Muscle layer of duodenum (tissue), 2 donors: ENCODE measurements at regions not wholly inside any gene's neighbourhood (a gene's known extent, or its start where the extent isn't known, plus 50 kb on each side); places are given as distances from the start of the nearest gene placed in this dataset.

Source experiments
- H3K27ac ChIP-seq: one replicate; pipeline ENCODE4 v1.7.0; 2013; ENCODE audit warnings: mild to moderate bottlenecking, low read length
- H3K27me3 ChIP-seq: one replicate; pipeline ENCODE4 v1.7.0; 2013; ENCODE audit warnings: low read depth, mild to moderate bottlenecking, control low read depth, low read length
- H3K36me3 ChIP-seq, 2 donors: one replicate each; pipeline ENCODE4 v1.7.0; 2013; ENCODE audit warnings: low read length in 2 of 2, control low read depth in 1 of 2, mild to moderate bottlenecking in 1 of 2; ENCODE audit not compliant: insufficient read depth in 2 of 2, control insufficient read depth in 1 of 2
- H3K4me1 ChIP-seq, 2 donors: one replicate each; pipeline ENCODE4 v1.7.0; 2013; ENCODE audit warnings: low read length in 2 of 2, mild to moderate bottlenecking in 2 of 2, control low read depth in 1 of 2, moderate library complexity in 1 of 2; ENCODE audit not compliant: insufficient read depth in 2 of 2, control insufficient read depth in 1 of 2
- H3K4me3 ChIP-seq, 2 donors: one replicate each; pipeline ENCODE4 v1.7.0; 2013; ENCODE audit warnings: low read length in 2 of 2, low read depth in 1 of 2, mild to moderate bottlenecking in 1 of 2
- H3K9me3 ChIP-seq, 2 donors: one replicate each; pipeline ENCODE4 v1.7.0; 2013; ENCODE audit warnings: low read length in 2 of 2, control low read depth in 1 of 2, mild to moderate bottlenecking in 1 of 2; ENCODE audit not compliant: control insufficient read depth in 1 of 2
- donor health status: healthy.

GRCh38 chr9:78626971-78627370 lies 330.0 kb downstream of the PSAT1 start:
- no peaks in the 10 kb centered on the region for H3K36me3 ChIP-seq
- H3K9me3 ChIP-seq = no peaks in the 10 kb centered on the region
- H3K4me1 ChIP-seq = no peaks in the 10 kb centered on the region
- no peak overlapping the region for H3K27ac ChIP-seq
- no peaks in the 10 kb centered on the region for H3K27me3 ChIP-seq
- no peak overlapping the region for H3K4me3 ChIP-seq

- H3K9me3 ChIP-seq = no peaks in the 10 kb centered on the region
- H3K4me3 ChIP-seq = no peak overlapping the region
- H3K27ac ChIP-seq = no peak overlapping the region
These were observed 334.0 kb downstream of the PSAT1 start for GRCh38 chr9:78630966-78631365.

GRCh38 chr9:78640728-78641127 lies 343.8 kb downstream of the PSAT1 start:
- Histone ChIP-seq H3K9me3 (no peaks in the 10 kb centered on the region), H3K4me1 (no peaks in the 10 kb centered on the region), H3K36me3 (no peaks in the 10 kb centered on the region), H3K27me3 (no peaks in the 10 kb centered on the region), H3K27ac (no peak overlapping the region), H3K4me3 (no peak overlapping the region)

More at GRCh38 chr9:78630966-78631365, 334.0 kb downstream of the PSAT1 start:
- no peaks in the 10 kb centered on the region for H3K36me3 ChIP-seq
- H3K27me3 ChIP-seq = no peaks in the 10 kb centered on the region
- no peaks in the 10 kb centered on the region for H3K4me1 ChIP-seq

- no peak overlapping the region for H3K4me3 ChIP-seq
- no peaks in the 10 kb centered on the region for H3K36me3 ChIP-seq
- no peaks in the 10 kb centered on the region for H3K4me1 ChIP-seq
- no peak overlapping the region for H3K27ac ChIP-seq
- H3K27me3 ChIP-seq = no peaks in the 10 kb centered on the region
- peaks cover 0 to 3% of the 10 kb centered on the region in 2 donors for H3K9me3 ChIP-seq
These were observed 347.4 kb downstream of the PSAT1 start for GRCh38 chr9:78644359-78644758.

GRCh38 chr9:78654324-78654723 lies 357.4 kb downstream of the PSAT1 start:
- H3K27ac ChIP-seq = no peak overlapping the region

GRCh38 chr9:78663369-78663768 lies 366.4 kb downstream of the PSAT1 start:
- no peaks in the 10 kb centered on the region for H3K4me1 ChIP-seq
- no peaks in the 10 kb centered on the region for H3K9me3 ChIP-seq
- no peaks in the 10 kb centered on the region for H3K36me3 ChIP-seq
- no peak overlapping the region for H3K27ac ChIP-seq
- H3K27me3 ChIP-seq = no peaks in the 10 kb centered on the region
- H3K4me3 ChIP-seq = no peak overlapping the region

More at GRCh38 chr9:78654324-78654723, 357.4 kb downstream of the PSAT1 start:
- H3K4me1 ChIP-seq = no peaks in the 10 kb centered on the region
- H3K27me3 ChIP-seq = no peaks in the 10 kb centered on the region
- H3K4me3 ChIP-seq = no peak overlapping the region
- no peaks in the 10 kb centered on the region for H3K9me3 ChIP-seq
- H3K36me3 ChIP-seq = no peaks in the 10 kb centered on the region

- Histone ChIP-seq H3K27ac (no peak overlapping the region), H3K27me3 (no peaks in the 10 kb centered on the region), H3K9me3 (no peaks in the 10 kb centered on the region), H3K36me3 (no peaks in the 10 kb centered on the region), H3K4me1 (no peaks in the 10 kb centered on the region), H3K4me3 (no peak overlapping the region)
These were observed 367.4 kb downstream of the PSAT1 start for GRCh38 chr9:78664370-78664769.

- H3K27ac ChIP-seq = no peak overlapping the region
These were observed 370.0 kb downstream of the PSAT1 start for GRCh38 chr9:78666818-78667414.

GRCh38 chr9:78668148-78668832 lies 371.4 kb downstream of the PSAT1 start:
- Histone ChIP-seq H3K36me3 (no peaks in the 10 kb centered on the region), H3K4me3 (no peak overlapping the region), H3K27ac (no peak overlapping the region), H3K4me1 (no peaks in the 10 kb centered on the region), H3K9me3 (no peaks in the 10 kb centered on the region), H3K27me3 (no peaks in the 10 kb centered on the region)

More at GRCh38 chr9:78666818-78667414, 370.0 kb downstream of the PSAT1 start:
- Histone ChIP-seq H3K9me3 (no peaks in the 10 kb centered on the region), H3K27me3 (no peaks in the 10 kb centered on the region), H3K4me1 (no peaks in the 10 kb centered on the region), H3K36me3 (no peaks in the 10 kb centered on the region), H3K4me3 (no peak overlapping the region)

- Histone ChIP-seq H3K36me3 (no peaks in the 10 kb centered on the region), H3K27ac (no peak overlapping the region), H3K4me1 (no peaks in the 10 kb centered on the region), H3K27me3 (no peaks in the 10 kb centered on the region), H3K9me3 (no peaks in the 10 kb centered on the region), H3K4me3 (no peak overlapping the region)
These were observed 372.7 kb downstream of the PSAT1 start for GRCh38 chr9:78669591-78669990.

- Histone ChIP-seq H3K27me3 (no peaks in the 10 kb centered on the region), H3K4me1 (no peaks in the 10 kb centered on the region), H3K36me3 (no peaks in the 10 kb centered on the region), H3K9me3 (no peaks in the 10 kb centered on the region), H3K4me3 (no peak overlapping the region), H3K27ac (no peak overlapping the region)
These were observed 374.9 kb downstream of the PSAT1 start for GRCh38 chr9:78671785-78672184.

GRCh38 chr9:78674874-78675273 lies 377.9 kb downstream of the PSAT1 start:
- Histone ChIP-seq H3K4me3 (no peak overlapping the region), H3K27ac (no peak overlapping the region), H3K4me1 (no peaks in the 10 kb centered on the region), H3K27me3 (no peaks in the 10 kb centered on the region), H3K36me3 (no peaks in the 10 kb centered on the region), H3K9me3 (no peaks in the 10 kb centered on the region)
